ENCODE measurements at regions not wholly inside any gene's neighbourhood (a gene's known extent, or its start where the extent isn't known, plus 50 kb on each side); places are given as distances from the start of the nearest gene placed in this dataset.

GRCh38 chr7:88455696-88456095 lies 149.0 kb upstream of the STEAP4 start:
- TF ChIP-seq CTCF (conservative IDR thresholded peaks at IDR 0.05) (no peak), ZFX (IDR thresholded peaks at IDR 0.05) (no peak)
